Fibroblast of peridontal ligament (primary cell): ENCODE measurements at regions not wholly inside any gene's neighbourhood (a gene's known extent, or its start where the extent isn't known, plus 50 kb on each side); places are given as distances from the start of the nearest gene placed in this dataset.
A peak's percentile ranks its signal among the peaks of the same experiment; 100 is the strongest.
"Not testable (repeated sequence)": the region's sequence is repeated elsewhere in the genome, so short reads cannot be mapped to it uniquely, and the experiment has no call there.

ENCODE experiments used
- DNase-seq: peaks from one replicate; pipeline ENCODE4 v3.0.0-alpha.2; 2010; ENCODE audit errors: extremely low read depth

- DNase-seq = no peak
Observed at GRCh38 chr5:58202941-58203444, 256.9 kb downstream of the PLK2 start.

DNA sequence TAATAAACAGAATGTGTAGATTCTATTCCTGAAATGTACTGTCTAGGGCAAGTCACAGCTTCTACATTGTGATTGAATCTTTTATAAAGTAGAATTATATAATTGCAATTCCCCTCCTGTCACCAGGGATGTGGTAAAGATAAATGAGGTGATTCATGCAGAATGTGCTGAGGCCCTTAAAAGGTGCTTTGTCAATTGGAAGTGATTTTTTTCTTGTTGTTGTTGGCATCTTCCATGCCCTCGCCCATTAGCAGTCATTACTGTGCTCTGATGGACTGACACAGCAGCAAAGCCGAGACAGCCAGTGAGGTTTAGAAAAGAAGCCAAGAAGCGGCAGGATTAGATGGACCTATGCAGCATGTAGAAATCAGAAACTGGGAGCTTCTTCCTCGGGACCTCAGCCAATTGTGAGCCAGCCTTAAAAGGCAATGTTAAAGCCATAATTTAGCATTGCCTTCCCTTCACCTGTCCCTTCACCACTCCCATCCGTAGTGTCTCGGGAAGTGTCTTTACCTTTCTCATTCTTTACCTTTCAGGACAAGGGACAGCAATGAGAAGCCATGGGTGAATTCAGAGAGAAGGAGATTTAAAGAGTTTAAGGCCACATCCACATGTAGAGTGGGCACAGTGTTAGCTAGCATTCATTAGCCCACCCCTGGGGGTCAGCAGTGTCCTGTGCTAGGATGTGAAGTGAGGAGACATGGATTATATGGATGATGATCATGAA lies 257.8 kb downstream of the PLK2 start:
- DNase-seq = no peak

DNA sequence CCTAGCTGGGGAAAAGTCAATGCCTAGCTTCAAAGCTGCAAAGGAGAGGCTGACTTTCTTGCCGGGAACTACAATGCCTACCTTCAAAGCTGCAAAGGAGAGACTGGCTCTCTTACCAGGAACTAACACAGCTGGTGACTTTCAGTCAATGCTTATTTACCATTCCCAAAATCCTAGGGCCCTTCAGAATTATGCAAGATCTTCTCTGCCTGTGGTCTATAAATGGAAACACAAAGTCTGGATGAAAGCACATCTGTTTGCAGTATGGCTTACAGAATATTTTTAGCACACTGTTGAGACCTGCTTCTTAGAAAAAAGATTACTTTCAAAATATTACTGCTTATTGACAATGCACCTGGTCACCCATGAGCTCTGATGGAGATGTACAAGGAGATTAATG lies 259.4 kb downstream of the PLK2 start:
- DNase-seq = peak; percentile 19

- no peak for DNase-seq
Observed at GRCh38 chr5:58199087-58199486, 260.8 kb downstream of the PLK2 start.

- no peak for DNase-seq
Observed at GRCh38 chr5:58198330-58198729, 261.6 kb downstream of the PLK2 start.

DNA sequence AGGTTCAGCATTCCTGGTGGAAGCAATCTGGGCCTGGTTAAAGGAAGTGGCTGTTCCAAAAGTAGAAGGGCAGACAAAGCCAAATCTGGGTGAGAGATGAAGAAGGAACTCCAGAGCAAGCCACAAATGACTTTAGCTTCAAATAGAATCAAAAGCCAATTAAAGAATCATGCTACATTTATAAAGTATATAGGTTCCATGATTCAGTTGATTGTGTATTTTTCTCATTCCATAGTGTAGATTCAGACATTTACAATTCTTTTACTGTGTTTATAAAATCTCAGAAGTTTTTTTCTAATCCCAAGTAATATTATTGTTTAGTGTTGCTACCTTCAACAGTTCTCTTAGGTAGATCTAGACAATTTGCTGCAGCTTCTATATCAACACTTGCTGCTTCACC lies 262.0 kb downstream of the PLK2 start:
- DNase-seq = no peak

GRCh38 chr5:58191443-58191842 lies 268.4 kb downstream of the PLK2 start:
- no peak for DNase-seq

DNA sequence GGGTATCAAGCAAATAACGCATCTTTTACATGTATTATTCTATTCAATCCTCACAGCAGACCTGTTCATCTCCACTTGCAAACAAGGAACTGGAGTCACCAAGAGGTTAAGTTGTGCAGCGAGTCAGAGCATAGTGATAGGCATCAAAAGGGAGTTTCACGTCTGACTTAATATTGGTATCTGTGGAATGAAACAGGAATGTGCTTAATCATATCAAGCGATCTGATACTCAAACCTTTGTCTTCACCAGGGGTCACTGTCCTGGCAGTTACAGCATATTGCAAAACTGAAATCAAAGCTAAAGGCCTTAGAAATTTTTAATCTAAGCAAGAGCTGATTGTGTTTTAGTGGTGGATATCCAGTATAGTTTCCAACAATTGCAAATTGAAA lies 271.6 kb downstream of the PLK2 start:
- peak; percentile 88 for DNase-seq

- no peak for DNase-seq
Observed at GRCh38 chr5:58187432-58188261, 272.2 kb downstream of the PLK2 start.

DNA sequence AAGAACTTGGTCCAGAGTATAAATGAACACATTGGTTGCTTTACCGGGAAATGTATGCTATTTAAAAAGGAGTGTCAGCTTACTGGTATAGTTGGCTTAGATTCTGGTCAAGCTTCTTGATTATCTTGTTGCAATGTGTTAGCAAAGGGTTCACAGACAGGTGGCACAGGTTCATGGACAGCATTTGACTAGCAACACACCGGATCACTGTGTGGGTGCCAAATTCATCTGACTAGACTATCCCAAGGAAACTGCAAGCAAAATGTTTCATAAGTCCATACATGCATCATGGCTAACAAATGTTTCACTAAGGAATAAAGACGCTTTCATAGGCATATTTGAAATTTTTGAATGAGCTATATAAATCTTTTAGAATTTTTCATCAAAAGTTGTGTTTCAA lies 274.1 kb downstream of the PLK2 start:
- DNase-seq = peak; percentile 18

- DNase-seq = no peak
Observed at GRCh38 chr5:58185397-58185796, 274.5 kb downstream of the PLK2 start.

DNA sequence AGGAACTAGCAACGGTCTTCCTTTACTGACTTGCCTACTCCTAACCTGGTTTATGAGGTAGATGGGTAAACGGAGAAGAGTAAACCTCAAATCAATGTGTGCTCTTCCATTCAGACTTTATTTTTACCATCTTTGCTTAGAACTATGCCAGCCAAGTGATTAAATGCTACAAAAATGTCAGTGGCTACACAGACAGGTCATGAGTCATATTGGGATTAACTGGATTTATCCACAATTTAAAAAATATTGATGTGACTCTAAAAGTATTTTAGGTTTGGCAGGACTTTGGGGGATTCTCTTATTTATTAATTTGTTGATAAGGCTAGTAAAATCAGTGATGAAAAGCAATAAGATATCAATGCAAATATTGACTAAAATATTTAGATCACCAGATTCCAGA lies 275.0 kb downstream of the PLK2 start:
- DNase-seq = peak; percentile 69

DNA sequence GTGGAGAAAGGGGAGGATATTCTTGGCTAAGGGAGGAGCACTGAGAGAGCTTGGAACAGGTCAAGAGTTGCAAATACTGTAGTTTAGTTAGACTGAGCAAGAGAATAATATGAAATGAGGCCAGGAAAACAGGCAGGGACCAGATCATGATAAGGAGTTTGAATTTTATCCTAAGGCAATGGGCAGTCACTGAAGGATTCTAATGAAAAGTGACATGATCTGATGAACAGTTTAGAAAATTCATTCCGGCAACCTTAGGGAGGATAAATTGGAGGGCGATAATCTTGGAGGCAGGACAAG lies 276.1 kb downstream of the PLK2 start:
- DNase-seq = no peak

DNA sequence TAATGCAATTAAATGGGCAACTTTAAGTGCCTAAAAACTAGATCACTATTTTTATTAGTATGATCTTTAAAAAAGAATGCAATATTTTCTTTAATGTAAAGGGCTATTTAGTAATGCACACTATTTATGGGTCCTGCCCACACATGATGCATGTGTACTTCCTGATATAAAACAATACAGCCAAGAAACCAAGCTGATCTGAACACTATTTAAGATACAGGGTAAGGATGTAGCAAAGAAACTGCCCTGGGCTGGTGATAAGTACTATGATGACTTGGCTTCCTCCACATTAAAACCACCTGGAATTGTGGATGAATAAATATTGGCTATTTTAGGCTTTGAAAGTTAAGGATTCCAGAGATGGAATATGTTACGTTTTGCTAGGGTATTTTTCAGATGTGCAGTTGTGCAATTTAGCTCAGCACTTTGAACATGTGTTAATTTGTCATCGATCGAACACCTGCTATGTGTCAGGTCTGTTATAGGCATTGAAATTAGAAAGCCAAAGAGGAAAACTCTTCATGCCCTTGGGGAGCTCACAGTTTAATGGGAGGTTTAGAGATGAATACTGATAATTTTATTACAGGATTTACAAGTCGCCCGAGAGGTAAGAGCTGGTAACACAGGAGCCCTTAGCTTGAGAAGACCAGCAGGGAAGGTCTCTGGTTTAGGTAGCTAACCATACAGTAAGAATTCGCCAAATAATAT lies 276.7 kb downstream of the PLK2 start:
- DNase-seq = no peak

GRCh38 chr5:58182287-58182841 lies 277.5 kb downstream of the PLK2 start:
- no peak for DNase-seq

DNA sequence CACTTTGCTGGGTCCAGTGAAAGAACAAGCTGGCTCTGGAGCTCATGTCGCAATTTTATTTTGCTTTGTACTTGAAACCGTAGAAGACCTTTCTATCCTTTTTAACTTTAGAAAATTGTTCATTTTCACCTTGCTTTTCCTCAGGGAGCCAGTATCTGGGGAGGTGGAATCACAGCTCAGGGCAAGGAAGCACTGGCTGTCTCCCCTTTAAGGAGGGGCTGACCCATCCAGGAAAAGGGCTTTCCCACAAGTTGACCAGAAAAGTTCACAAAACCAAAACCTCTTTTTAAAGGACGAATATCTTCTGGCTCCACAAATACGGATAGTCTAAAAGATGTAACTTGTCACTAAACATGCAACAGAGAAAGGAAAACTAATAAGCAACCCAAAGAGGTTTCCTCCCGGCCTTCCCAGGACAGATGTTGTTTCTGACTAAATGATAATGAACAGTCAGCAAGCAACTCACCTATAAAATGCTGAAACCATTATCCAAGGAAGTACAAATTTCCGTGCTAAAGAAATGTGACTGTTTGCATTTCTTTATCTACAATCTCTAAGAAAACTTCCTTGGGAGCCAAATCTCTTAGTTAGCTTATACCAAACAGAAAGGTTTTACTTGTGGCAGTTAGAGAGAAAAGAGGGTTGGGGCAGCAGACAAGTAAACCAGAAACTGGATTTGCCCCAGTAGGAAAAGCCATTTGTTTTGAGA lies 278.2 kb downstream of the PLK2 start:
- DNase-seq = no peak

- DNase-seq = no peak
Observed at GRCh38 chr5:58172946-58173345, 286.9 kb downstream of the PLK2 start.

DNA sequence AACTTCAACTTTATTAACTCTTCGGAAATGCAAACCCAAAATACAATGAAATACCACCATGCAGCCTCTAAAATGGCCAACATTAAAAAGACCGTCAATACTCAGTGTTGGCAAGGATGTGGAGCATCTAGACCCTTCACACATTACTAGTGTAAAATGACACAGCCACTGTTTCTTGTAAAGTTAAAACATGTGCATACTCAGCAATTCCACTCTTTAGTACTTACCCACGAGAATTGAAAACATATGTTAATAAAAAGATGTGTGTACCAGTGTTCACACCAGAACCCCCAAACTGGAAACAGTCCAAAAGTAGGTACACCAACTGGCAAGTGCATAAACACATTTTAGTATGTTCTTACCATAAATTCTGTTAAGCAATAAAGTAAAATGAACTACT lies 294.7 kb downstream of the PLK2 start:
- no peak for DNase-seq

DNA sequence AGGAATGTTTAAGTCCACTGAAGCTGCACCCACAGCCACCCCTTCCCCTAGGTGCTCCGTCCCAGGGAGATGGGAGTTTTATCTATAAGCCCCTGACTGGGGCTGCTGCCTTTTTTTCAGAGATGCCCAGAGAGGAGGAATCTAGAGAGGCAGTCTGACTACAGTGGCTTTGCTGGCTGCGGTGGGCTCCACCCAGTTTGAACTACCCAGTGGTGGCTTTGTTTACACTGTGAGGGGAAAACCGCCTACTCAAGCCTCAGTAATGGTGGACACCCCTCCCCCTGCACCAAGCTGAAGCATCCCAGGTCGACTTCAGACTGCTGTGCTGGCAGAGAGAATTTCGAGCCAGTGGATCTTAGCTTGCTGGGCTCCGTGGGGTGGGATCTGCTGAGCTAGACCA lies 298.0 kb downstream of the PLK2 start:
- not testable (repeated sequence) for DNase-seq

- peak; percentile 25 for DNase-seq
Observed at GRCh38 chr5:58156973-58157701, 302.7 kb downstream of the PLK2 start.

DNA sequence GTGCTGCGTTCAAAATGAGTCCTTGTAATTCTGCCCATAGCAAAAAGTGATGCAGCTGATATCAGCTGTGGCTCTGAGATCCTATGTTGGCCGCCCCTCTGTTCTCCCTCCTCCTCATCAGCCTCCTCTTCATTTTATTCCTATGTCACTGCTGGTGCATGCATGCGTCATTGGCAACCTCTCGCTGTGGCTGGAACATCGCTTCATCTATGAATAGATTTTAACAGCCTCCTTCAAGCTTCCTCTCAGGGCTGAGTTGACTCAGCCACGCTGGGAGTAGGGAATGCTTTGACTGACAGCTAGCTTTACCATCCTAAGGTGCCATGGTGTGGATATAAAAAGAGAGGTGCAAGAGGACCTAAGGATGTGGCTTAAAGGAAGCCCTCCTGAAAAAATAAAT lies 303.5 kb downstream of the PLK2 start:
- no peak for DNase-seq
